ENCODE measurements at regions not wholly inside any gene's neighbourhood (a gene's known extent, or its start where the extent isn't known, plus 50 kb on each side); places are given as distances from the start of the nearest gene placed in this dataset.
"Not testable (repeated sequence)": the region's sequence is repeated elsewhere in the genome, so short reads cannot be mapped to it uniquely, and the experiment has no call there.

GRCh38 chr2:111378348-111378747, 257.6 kb downstream of the BCL2L11 start:
- H3K27me3 ChIP-seq (ENCODE audit: insufficient read depth, low read length, poor library complexity, severe bottlenecking); H3K27ac ChIP-seq (ENCODE audit: low read depth, low read length); H3K36me3 Mint-ChIP-seq; H3K9me3 ChIP-seq (ENCODE audit: low read length); H3K4me3 ChIP-seq (ENCODE audit: low read length); H3K9me3 Mint-ChIP-seq; DNase-seq; CTCF ChIA-PET; H3K36me3 ChIP-seq (ENCODE audit: insufficient read depth, low read length); H3K27me3 Mint-ChIP-seq; H3K4me1 Mint-ChIP-seq; POLR2A ChIA-PET; H3K4me1 ChIP-seq (ENCODE audit: insufficient read depth, low read length); H3K4me3 Mint-ChIP-seq; H3K27ac Mint-ChIP-seq: not testable (repeated sequence)

- H3K4me3 ChIP-seq (ENCODE audit: low read length); H3K36me3 ChIP-seq (ENCODE audit: insufficient read depth, low read length); H3K4me1 ChIP-seq (ENCODE audit: insufficient read depth, low read length); POLR2A ChIA-PET; H3K4me1 Mint-ChIP-seq; H3K27ac ChIP-seq (ENCODE audit: low read depth, low read length); H3K9me3 ChIP-seq (ENCODE audit: low read length); H3K9me3 Mint-ChIP-seq; H3K27me3 ChIP-seq (ENCODE audit: insufficient read depth, low read length, poor library complexity, severe bottlenecking); H3K27me3 Mint-ChIP-seq; CTCF ChIA-PET; H3K27ac Mint-ChIP-seq; H3K36me3 Mint-ChIP-seq; H3K4me3 Mint-ChIP-seq: not testable (repeated sequence)
- DNase-seq: peak in 1 of 5 donors; percentile 43
Observed at GRCh38 chr2:111380733-111381439, 260.2 kb downstream of the BCL2L11 start.

- H3K4me1 ChIP-seq (ENCODE audit: insufficient read depth, low read length); H3K27me3 Mint-ChIP-seq; H3K9me3 Mint-ChIP-seq; H3K9me3 ChIP-seq (ENCODE audit: low read length); H3K4me3 ChIP-seq (ENCODE audit: low read length); H3K27ac Mint-ChIP-seq; CTCF ChIA-PET; H3K4me1 Mint-ChIP-seq; H3K36me3 ChIP-seq (ENCODE audit: insufficient read depth, low read length); H3K36me3 Mint-ChIP-seq; DNase-seq; H3K27me3 ChIP-seq (ENCODE audit: insufficient read depth, low read length, poor library complexity, severe bottlenecking); POLR2A ChIA-PET; H3K27ac ChIP-seq (ENCODE audit: low read depth, low read length): not testable (repeated sequence)
- H3K4me3 Mint-ChIP-seq: peak overlapping the region in 1 of 7 donors; percentile 31
Observed at GRCh38 chr2:111381530-111382306, 261.0 kb downstream of the BCL2L11 start.

GRCh38 chr2:111382507-111382906, 261.8 kb downstream of the BCL2L11 start:
- H3K4me1 ChIP-seq (ENCODE audit: insufficient read depth, low read length); H3K27ac ChIP-seq (ENCODE audit: low read depth, low read length); H3K27me3 Mint-ChIP-seq; H3K4me3 Mint-ChIP-seq; H3K9me3 Mint-ChIP-seq; H3K9me3 ChIP-seq (ENCODE audit: low read length); CTCF ChIA-PET; DNase-seq; H3K27ac Mint-ChIP-seq; H3K4me3 ChIP-seq (ENCODE audit: low read length); H3K27me3 ChIP-seq (ENCODE audit: insufficient read depth, low read length, poor library complexity, severe bottlenecking); H3K36me3 ChIP-seq (ENCODE audit: insufficient read depth, low read length); POLR2A ChIA-PET; H3K4me1 Mint-ChIP-seq; H3K36me3 Mint-ChIP-seq: not testable (repeated sequence)

- CTCF ChIA-PET; H3K27ac Mint-ChIP-seq; H3K4me3 ChIP-seq (ENCODE audit: low read length); H3K27ac ChIP-seq (ENCODE audit: low read depth, low read length); H3K36me3 ChIP-seq (ENCODE audit: insufficient read depth, low read length); H3K4me1 Mint-ChIP-seq; H3K4me1 ChIP-seq (ENCODE audit: insufficient read depth, low read length); DNase-seq; H3K27me3 Mint-ChIP-seq; POLR2A ChIA-PET; H3K9me3 Mint-ChIP-seq; H3K4me3 Mint-ChIP-seq; H3K36me3 Mint-ChIP-seq; H3K27me3 ChIP-seq (ENCODE audit: insufficient read depth, low read length, poor library complexity, severe bottlenecking); H3K9me3 ChIP-seq (ENCODE audit: low read length): not testable (repeated sequence)
Observed at GRCh38 chr2:111383311-111383710, 262.6 kb downstream of the BCL2L11 start.

GRCh38 chr2:111385226-111385957, 264.7 kb downstream of the BCL2L11 start:
- H3K9me3 ChIP-seq (ENCODE audit: low read length); H3K27ac ChIP-seq (ENCODE audit: low read depth, low read length); H3K4me3 Mint-ChIP-seq; H3K4me3 ChIP-seq (ENCODE audit: low read length); H3K36me3 Mint-ChIP-seq; H3K27me3 Mint-ChIP-seq; DNase-seq; H3K36me3 ChIP-seq (ENCODE audit: insufficient read depth, low read length); POLR2A ChIA-PET; H3K9me3 Mint-ChIP-seq; H3K4me1 ChIP-seq (ENCODE audit: insufficient read depth, low read length); H3K27ac Mint-ChIP-seq; CTCF ChIA-PET; H3K4me1 Mint-ChIP-seq; H3K27me3 ChIP-seq (ENCODE audit: insufficient read depth, low read length, poor library complexity, severe bottlenecking): not testable (repeated sequence)

- POLR2A ChIA-PET; H3K9me3 Mint-ChIP-seq; H3K4me1 Mint-ChIP-seq; H3K4me3 Mint-ChIP-seq; H3K36me3 ChIP-seq (ENCODE audit: insufficient read depth, low read length); H3K4me3 ChIP-seq (ENCODE audit: low read length); CTCF ChIA-PET; H3K9me3 ChIP-seq (ENCODE audit: low read length); H3K4me1 ChIP-seq (ENCODE audit: insufficient read depth, low read length); H3K27ac ChIP-seq (ENCODE audit: low read depth, low read length); DNase-seq; H3K27me3 ChIP-seq (ENCODE audit: insufficient read depth, low read length, poor library complexity, severe bottlenecking); H3K36me3 Mint-ChIP-seq; H3K27me3 Mint-ChIP-seq; H3K27ac Mint-ChIP-seq: not testable (repeated sequence)
Observed at GRCh38 chr2:111390605-111391004, 269.9 kb downstream of the BCL2L11 start.

- H3K4me1 ChIP-seq (ENCODE audit: insufficient read depth, low read length); H3K4me3 Mint-ChIP-seq; CTCF ChIA-PET; H3K4me3 ChIP-seq (ENCODE audit: low read length); H3K36me3 ChIP-seq (ENCODE audit: insufficient read depth, low read length); H3K27ac ChIP-seq (ENCODE audit: low read depth, low read length); H3K27me3 Mint-ChIP-seq; POLR2A ChIA-PET; H3K9me3 ChIP-seq (ENCODE audit: low read length); H3K4me1 Mint-ChIP-seq; H3K9me3 Mint-ChIP-seq; H3K27me3 ChIP-seq (ENCODE audit: insufficient read depth, low read length, poor library complexity, severe bottlenecking); H3K36me3 Mint-ChIP-seq; DNase-seq: not testable (repeated sequence)
- H3K27ac Mint-ChIP-seq: peak overlapping the region in 1 of 8 donors; percentile 74
Observed at GRCh38 chr2:111395350-111396128, 274.8 kb downstream of the BCL2L11 start.

Measured in CD8-positive, alpha-beta memory T cell (primary cell).